Gastroesophageal sphincter (tissue), 3 donors: ENCODE measurements at regions not wholly inside any gene's neighbourhood (a gene's known extent, or its start where the extent isn't known, plus 50 kb on each side); places are given as distances from the start of the nearest gene placed in this dataset.
"Not testable (repeated sequence)": the region's sequence is repeated elsewhere in the genome, so short reads cannot be mapped to it uniquely, and the experiment has no call there.

ENCODE experiments used
- CTCF ChIP-seq, 4 experiments: fragments of 200-600 bp in 2 of 4; fragments of 450-650 bp in 2 of 4; sonication (generic) in 1 of 4; IDR thresholded peaks; one replicate each; pipeline ENCODE4 v1.5.1; 2017 to 2019; ENCODE audit warnings: antibody characterized with exemption in 4 of 4, mild to moderate bottlenecking in 2 of 4, moderate library complexity in 2 of 4
- POLR2A ChIP-seq, 2 donors: fragments of 450-650 bp; IDR thresholded peaks; one replicate each; pipeline ENCODE4 v1.6.1; 2017; ENCODE audit warnings: antibody characterized with exemption in 2 of 2, mild to moderate bottlenecking in 2 of 2, moderate library complexity in 1 of 2

GRCh38 chr13:52571163-52571562 is 71.1 kb upstream of the HNRNPA1L2 start:
- not testable (repeated sequence) for TF ChIP-seq CTCF, POLR2A (IDR thresholded peaks at IDR 0.05)
